Endothelial cell of umbilical vein (primary cell): ENCODE measurements at regions not wholly inside any gene's neighbourhood (a gene's known extent, or its start where the extent isn't known, plus 50 kb on each side); places are given as distances from the start of the nearest gene placed in this dataset.

Experiments used
- BruUV-seq: library from RNA; stranded (reverse); fragments of 400-500 nt; replicated peaks from 2 replicates; lab custom pipeline; 2021; lab: Mats Ljungman, UMichigan
- CTCF ChIA-PET: fragments of 300-600, 350-600 bp; sonication (Branson Sonifier 250); formaldehyde crosslinking; loops from one replicate; lab custom pipeline; 2021; ENCODE audit warnings: antibody characterized with exemption, inconsistent platforms; lab: Charles Lee
- POLR2A ChIA-PET: fragments of 300-600, 350-600 bp; sonication (Branson Sonifier 250); formaldehyde crosslinking; loops from one replicate; lab custom pipeline; 2021; ENCODE audit warnings: antibody characterized with exemption, inconsistent platforms; lab: Charles Lee
- DNase-seq: peaks from one replicate; pipeline ENCODE4 v3.0.0-alpha.2; 2011; ENCODE audit warnings: low read depth, low spot score
- FAIRE-seq: peaks from 2 replicates; lab custom pipeline; 2011; peaks lifted over from hg19 to GRCh38; lab: Jason Lieb, UNC
- H2AFZ ChIP-seq: 2 replicates; pipeline ENCODE4 v1.6.0; 2012; ENCODE audit warnings: low read depth, low read length, control low read depth, inconsistent platforms
- H3K27ac ChIP-seq: 2 replicates; pipeline ENCODE4 v1.5.1; 2011; ENCODE audit warnings: low read depth, mild to moderate bottlenecking, control low read depth, low read length, moderate library complexity; ENCODE audit not compliant: insufficient read depth
- H3K27me3 ChIP-seq, 2 experiments: 2 replicates each; pipeline versions ENCODE4 v1.6.0 to v1.6.1; 2011; ENCODE audit warnings: low read length in 2 of 2, mixed read lengths in 1 of 2; ENCODE audit not compliant: control insufficient read depth in 2 of 2, insufficient read depth in 2 of 2
- H3K36me3 ChIP-seq, 2 experiments: 2 replicates in 1 of 2; 3 replicates in 1 of 2; pipeline ENCODE4 v1.5.1; 2011; ENCODE audit warnings: low read length in 2 of 2, mild to moderate bottlenecking in 1 of 2, moderate library complexity in 1 of 2; ENCODE audit not compliant: control insufficient read depth in 2 of 2, insufficient read depth in 2 of 2; ENCODE audit errors: extremely low read depth in 1 of 2
- H3K4me1 ChIP-seq: 3 replicates; pipeline ENCODE4 v1.5.1; 2011; ENCODE audit warnings: mild to moderate bottlenecking, low read length; ENCODE audit not compliant: control insufficient read depth, insufficient read depth; ENCODE audit errors: extremely low read depth
- H3K4me2 ChIP-seq: 2 replicates; pipeline ENCODE4 v1.6.1; 2011; ENCODE audit warnings: low read length, control low read depth, mixed read lengths; ENCODE audit not compliant: insufficient read depth
- H3K4me3 ChIP-seq, 3 experiments: fragments of 200-600 bp in 1 of 3; sonication (generic), shearing (Covaris generic) in 1 of 3; replicated peaks in 1 of 3; 2 replicates each; pipeline ENCODE4 v1.5.1; 2011 to 2016; ENCODE audit warnings: control low read depth in 3 of 3, low read length in 3 of 3, mild to moderate bottlenecking in 2 of 3, inconsistent platforms in 1 of 3, low read depth in 1 of 3, moderate library complexity in 1 of 3; ENCODE audit not compliant: insufficient read depth in 1 of 3
- H3K79me2 ChIP-seq: 2 replicates; pipeline ENCODE4 v1.6.0; 2012; ENCODE audit warnings: low read length, inconsistent platforms; ENCODE audit not compliant: control insufficient read depth, insufficient read depth
- H3K9ac ChIP-seq: replicated peaks from 2 replicates; pipeline ENCODE3; 2011; ENCODE audit warnings: low read length, control low read depth; ENCODE audit not compliant: insufficient read depth; ENCODE audit errors: extremely low read depth
- H3K9me1 ChIP-seq: replicated peaks from 3 replicates; pipeline ENCODE4 v1.6.0; 2011; ENCODE audit warnings: mild to moderate bottlenecking, low read length; ENCODE audit not compliant: control insufficient read depth, insufficient read depth; ENCODE audit errors: extremely low read depth
- H3K9me3 ChIP-seq: replicated peaks from 2 replicates; pipeline ENCODE4 v1.5.1; 2012; ENCODE audit warnings: low read length, inconsistent platforms; ENCODE audit not compliant: control insufficient read depth, insufficient read depth
- H4K20me1 ChIP-seq: replicated peaks from 2 replicates; pipeline ENCODE3; 2011; ENCODE audit warnings: mild to moderate bottlenecking, low read length; ENCODE audit not compliant: control insufficient read depth, insufficient read depth; ENCODE audit errors: extremely low read depth
- CTCF ChIP-seq, 2 donors: IDR thresholded peaks; 1 replicate in 1 of 2; 2 replicates in 1 of 2; pipeline ENCODE4 v1.5.1; 2011; ENCODE audit warnings: low read length in 2 of 2, mild to moderate bottlenecking in 2 of 2, moderate library complexity in 2 of 2, control low read depth in 1 of 2, inconsistent platforms in 1 of 2, low read depth in 1 of 2; ENCODE audit not compliant: insufficient read depth in 1 of 2; ENCODE audit errors: extremely low read depth in 1 of 2
- EZH2 ChIP-seq: IDR thresholded peaks from 2 replicates; pipeline ENCODE4 v1.6.1; 2012; ENCODE audit warnings: borderline replicate concordance, low read depth, mild to moderate bottlenecking, moderate library complexity, low read length, inconsistent platforms; ENCODE audit not compliant: severe bottlenecking
- FOS ChIP-seq: IDR thresholded peaks from 2 replicates; pipeline ENCODE4 v1.6.1; 2011; ENCODE audit warnings: mild to moderate bottlenecking, low read length, moderate library complexity, borderline replicate concordance; ENCODE audit not compliant: insufficient read depth
- JUN ChIP-seq: IDR thresholded peaks from 2 replicates; pipeline ENCODE4 v1.6.1; 2011; ENCODE audit warnings: borderline replicate concordance, low read depth; ENCODE audit not compliant: insufficient read length, insufficient read depth
- POLR2AphosphoS5 ChIP-seq: IDR thresholded peaks from 2 replicates; pipeline ENCODE4 v1.6.1; 2012; ENCODE audit warnings: low read depth, mild to moderate bottlenecking, control low read depth, low read length, moderate library complexity; ENCODE audit not compliant: insufficient read depth
- dilution Hi-C: fragments of 300-500 bp; cut with MboI; formaldehyde crosslinking; loops from one replicate; pipeline ENCODE4 v1.15.0; 2019; ENCODE audit warnings: low sequenced_read_pairs; ENCODE audit not compliant: extremely low pct_ligation_motif_present
- intact Hi-C: fragments of 100-400 bp; cut with micrococcal nuclease; formaldehyde crosslinking; loops from one replicate; pipeline ENCODE4 v1.10.0; 2022
- TF ChIP-seq, protein P1 (sequence below): IDR thresholded peaks from 2 replicates; pipeline ENCODE4 v1.6.1; 2011; ENCODE audit not compliant: insufficient read depth, insufficient read length

- Histone ChIP-seq H3K9ac (no peak overlapping the region), H3K27ac (no peak overlapping the region), H3K36me3 (no peaks in the 10 kb centered on the region), H3K4me2 (no peak overlapping the region), H3K4me1 (no peaks in the 10 kb centered on the region), H2AFZ (no peak overlapping the region), H3K4me3 (no peak overlapping the region), H3K9me3 (no peaks in the 10 kb centered on the region), H3K79me2 (no peaks in the 10 kb centered on the region), H3K27me3 (no peaks in the 10 kb centered on the region), H4K20me1 (no peaks in the 10 kb centered on the region), H3K9me1 (no peaks in the 10 kb centered on the region)
- dilution Hi-C loops (no loop called here), intact Hi-C loops (no loop called here)
- TF ChIP-seq POLR2AphosphoS5 (no peak), FOS (no peak), CTCF (IDR thresholded peaks at IDR 0.05; ENCODE audit: extremely low read depth in 1 of 2, insufficient read depth in 1 of 2, low read depth in 1 of 2, low read length in 2 of 2) (no peak), EZH2 (no peak), JUN (no peak)
- TF ChIP-seq, protein P1, sequence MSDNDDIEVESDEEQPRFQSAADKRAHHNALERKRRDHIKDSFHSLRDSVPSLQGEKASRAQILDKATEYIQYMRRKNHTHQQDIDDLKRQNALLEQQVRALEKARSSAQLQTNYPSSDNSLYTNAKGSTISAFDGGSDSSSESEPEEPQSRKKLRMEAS: no peak
- POLR2A ChIA-PET: no interaction called here
- CTCF ChIA-PET: interaction anchor here (1.4 kb wide), 1 partner anchor 11 kb away, joined by 7 read pairs; no protein-coding TSS in a partner anchor
- BruUV-seq: no TSS peak
- no peak for DNase-seq
- FAIRE-seq: no peak
Measured at GRCh38 chr1:240720976-240721375, 109.0 kb upstream of the GREM2 start.
